NCI-H510A (cell line): ENCODE measurements at regions not wholly inside any gene's neighbourhood (a gene's known extent, or its start where the extent isn't known, plus 50 kb on each side); places are given as distances from the start of the nearest gene placed in this dataset.

Experiments used
- DNase-seq: peaks from one replicate; lab custom pipeline; 2025; lab: John Stamatoyannopoulos, UW

DNA sequence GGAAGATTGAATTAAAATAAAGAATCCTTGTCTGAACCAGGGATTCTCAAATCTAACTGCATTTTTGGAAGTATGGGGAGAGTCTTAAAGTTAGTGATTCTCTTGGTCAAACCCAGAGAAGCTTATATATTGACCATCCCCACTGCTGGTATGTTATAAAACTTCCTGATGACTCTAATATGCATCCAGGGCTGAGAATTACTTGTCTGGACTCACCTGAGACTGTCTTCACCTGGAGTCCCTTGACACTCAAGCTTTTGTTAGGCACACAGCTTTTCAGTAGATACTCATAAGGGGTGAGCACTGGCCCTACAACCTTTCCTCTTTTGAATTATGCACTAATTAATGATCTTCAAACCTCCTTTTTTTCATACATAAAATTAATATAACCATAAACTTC, 149.6 kb upstream of the GULP1 start:
- DNase-seq, result no peak

DNA sequence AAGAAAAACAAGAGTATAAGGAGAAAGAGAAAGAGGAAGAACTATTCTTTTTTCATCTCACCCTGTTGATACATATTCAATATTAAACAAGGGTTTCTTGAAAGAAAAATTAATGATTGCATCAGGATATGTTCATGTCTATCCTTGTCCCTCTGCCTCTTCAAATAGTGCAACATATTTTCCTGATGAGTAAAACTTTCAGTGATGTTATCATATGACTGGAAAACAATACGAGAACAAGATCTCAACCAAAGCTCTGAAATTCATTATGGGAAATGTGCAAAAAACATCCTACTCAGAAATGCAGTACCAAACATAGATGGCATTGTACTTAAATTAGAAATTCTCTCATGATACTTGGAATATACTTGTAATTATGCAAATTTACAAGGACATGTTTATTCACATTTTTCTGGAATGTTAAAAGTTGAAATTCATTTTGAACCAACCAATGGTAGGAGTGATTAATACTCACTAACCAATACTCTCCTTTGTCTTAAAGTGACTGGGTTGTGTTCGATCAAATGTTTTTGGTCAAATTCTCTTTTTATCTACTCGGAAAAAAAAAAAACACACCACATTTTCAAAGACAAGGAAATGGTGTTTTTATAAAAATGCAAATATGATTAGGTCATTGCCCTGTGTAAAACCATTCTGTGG, 148.9 kb upstream of the GULP1 start:
- no peak for DNase-seq

DNA sequence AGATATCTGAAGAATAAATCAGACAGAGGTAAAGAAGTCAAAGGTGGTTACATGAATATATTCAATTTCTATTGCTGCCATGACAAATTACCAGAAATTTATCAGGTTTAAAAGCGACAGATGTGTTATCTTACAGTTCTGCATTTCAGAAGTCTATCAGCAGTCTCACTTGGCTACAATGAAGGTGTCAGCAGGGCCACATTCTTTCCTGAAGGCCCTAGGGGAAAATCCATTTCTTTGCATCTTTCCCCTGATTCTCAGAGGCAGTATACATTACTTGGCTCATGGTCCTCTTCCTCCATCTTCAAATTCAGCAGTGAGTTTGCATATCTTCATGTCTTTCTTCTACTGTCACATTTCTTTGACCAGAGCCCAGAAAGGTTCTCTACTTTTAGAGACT, 145.8 kb upstream of the GULP1 start:
- no peak for DNase-seq

DNA sequence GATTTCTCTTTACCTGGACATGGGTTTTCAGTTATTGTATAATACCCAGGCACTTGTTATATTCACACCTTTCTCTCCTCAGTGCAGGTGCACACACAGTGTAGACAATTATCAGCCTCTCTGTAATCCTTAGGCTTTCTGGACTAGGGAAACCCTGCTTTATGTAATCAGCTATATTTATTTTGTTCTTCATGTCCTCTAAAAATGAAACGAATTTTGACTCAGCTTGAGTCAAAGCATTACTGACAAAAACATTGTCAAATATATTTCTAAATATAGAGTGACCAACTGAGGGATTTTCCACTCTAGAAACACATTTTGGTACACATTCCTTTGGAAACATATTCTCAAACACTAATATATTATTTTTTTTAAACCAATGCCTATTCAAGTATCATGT, 144.8 kb upstream of the GULP1 start:
- DNase-seq, result no peak

DNA sequence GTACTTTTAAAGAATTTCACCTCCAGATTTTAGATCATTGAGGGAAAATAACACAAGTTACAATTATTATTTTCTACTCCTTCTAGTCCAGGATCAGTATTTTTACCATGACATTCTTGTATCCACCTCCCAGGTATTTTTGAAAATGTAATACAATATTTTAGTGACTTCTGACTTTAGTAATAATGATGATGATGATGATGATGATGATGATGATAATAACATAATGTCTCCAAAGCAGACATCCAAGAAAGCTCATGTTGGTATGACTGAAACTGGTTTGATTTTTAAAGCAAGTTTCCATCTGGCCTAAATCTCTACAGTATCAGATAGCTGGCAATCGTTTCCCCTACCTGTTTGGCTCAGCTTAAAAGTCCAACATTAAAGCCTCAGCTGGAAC, 140.0 kb upstream of the GULP1 start:
- DNase-seq, result no peak

DNA sequence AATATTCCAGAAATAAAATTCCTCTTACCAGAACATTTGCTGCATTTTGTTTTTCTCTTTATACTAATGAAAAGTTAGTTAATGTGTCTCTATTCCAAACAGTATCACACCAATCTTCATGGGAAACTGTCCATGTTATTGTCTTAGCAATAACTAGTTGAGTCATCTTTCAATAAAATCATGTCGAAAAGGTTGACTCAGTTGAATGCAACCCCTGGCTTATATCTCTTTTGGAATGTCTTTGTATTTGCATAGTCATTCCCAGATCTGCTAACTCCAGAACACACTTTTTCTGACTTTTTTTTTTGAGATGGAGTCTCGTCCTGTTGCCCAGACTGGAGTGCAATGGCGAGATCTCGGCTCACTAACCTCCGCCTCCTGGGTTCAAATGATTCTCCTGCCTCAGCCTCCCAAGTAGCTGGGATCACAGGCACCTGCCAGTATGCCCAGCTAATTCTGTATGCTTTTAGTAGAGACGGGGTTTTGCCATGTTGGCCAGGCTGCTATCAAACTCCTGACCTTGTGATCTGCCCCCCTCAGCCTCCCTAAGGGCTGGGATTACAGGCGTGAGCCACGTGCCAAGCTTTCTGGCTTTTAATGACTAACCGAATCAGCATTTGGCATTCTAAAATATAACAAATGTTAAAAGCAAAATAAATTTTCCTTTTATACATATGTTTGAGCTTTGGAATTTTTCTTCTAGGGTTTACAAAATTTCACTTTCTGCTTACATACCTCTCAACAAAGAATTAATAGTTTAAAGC, 133.2 kb upstream of the GULP1 start:
- no peak for DNase-seq

DNA sequence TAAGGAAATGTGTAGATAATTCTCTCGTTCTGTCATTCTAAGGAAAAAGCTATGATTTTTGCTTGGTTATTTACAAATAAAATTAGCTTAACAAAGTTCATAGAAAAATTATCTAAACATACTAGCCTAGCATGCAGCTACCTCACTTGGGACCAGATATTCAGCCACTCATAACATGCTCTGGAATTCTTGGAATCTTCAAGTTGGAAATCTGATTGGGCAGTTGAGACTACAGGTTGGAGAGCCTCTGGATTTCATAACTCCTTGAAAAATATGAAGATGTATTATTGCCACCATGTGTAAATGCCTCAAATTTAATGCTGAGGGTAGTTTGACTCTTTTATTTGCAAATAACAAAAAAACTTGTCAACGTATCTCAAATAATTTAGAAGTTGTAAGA, 132.2 kb upstream of the GULP1 start:
- no peak for DNase-seq

DNA sequence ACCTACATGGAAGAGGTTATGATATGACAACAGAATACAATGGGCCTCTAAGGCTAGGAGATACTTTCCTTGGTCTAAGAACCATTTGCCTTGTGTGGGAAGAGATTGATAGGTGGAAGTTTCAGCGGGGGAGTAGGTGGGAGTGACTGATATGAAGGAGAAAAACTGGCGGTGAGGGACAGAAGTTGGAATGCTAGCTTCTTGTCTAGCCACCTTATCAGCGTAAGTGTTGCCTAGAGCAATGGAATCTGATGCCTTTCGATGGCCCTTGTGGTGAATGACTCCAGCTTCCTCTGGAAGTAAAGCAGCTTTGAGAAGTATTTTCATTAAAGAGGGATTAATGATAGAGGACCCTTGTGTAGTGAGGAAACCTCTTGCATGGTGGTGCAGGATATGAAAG, 121.3 kb upstream of the GULP1 start:
- DNase-seq, result no peak

DNA sequence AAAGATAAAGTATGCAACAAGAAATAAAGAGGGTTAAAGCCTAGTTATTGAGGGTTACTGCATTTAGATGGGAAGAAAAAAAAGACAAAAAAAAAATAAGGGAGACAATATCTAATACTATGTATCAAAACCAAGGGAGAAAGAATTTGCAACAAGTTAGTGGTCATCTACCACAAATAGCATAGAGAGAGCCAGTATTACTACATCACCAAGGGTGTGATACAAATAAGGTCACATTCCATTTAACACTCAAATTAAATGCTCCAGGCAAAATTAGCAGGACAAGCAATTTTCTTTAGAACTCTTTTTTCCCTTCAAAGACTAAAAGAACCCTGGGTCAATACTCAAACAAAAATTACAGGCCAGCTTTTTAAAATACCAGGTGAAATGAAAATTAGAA, 115.1 kb upstream of the GULP1 start:
- DNase-seq, result no peak

DNA sequence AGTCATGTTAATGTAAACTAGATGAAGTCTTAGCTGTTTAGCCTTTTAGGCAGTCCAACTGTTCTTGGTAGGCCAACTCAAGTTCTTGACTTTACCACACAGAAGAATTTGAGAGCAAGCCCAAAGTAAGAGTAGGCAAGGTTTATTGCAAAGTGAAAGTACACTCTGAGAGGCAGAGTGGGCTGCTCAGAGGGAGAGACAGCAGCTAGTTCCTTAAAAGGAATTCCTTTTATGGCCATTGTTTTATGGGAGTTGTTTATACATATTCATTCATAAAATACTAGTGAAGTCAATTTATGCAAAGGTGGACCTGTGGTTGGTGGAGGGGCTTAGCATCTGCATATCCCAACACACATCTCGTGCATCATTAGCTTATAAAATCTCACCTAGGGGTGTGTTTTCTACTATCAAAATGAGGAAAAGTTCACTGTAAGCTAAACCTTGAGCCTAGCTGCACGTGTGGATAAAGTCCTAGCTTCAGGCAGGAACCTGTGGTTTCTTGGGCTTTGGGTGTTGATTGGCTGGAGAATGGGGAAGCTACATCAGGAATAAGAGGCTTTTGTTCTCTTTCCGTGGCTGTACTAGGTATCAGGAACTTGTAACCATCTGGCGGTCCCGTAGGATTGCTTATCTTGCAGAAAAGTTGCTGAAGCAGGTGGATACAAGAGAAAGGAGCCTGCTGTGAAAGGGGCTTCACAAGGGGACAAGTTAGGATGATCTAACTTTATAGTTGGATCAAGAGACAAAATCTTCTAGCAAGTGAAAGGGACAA, 110.4 kb upstream of the GULP1 start:
- DNase-seq, result no peak

DNA sequence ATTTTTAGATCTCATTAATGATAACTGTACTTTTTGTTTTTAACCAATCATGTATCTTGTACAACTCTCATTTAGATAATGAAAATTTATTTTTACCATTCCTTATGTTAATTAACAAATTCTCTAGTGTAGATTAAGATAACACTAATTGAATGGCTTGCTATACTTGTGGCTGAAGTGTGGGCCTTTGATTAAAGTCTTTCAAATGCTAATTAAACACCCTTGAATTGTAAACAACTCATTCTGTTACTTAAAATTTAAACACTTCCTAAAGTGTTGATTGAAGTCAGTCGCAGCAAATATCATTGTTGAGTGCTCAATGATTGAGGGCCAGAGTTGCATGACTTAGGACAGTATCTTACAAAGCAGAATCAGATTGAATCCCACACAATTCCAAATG, 109.8 kb upstream of the GULP1 start:
- no peak for DNase-seq

DNA sequence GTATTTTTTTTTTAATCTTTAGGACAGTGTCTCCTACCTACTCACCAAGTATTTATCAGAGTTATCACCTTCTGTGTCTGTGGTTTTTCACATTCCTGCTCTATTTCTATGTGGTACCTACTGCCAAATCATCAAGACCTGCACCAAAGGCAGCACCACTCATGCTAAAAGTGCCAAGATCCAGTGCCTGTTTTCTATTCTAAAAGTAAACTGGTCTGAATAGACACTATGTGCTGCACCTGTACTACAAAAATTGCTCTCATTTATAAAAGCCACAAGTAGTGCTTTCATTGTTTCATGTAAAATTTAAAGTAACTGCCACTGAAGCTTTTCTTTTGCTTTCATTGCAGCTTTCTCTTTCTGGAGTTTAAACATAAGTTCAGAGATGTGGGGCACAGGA, 103.9 kb upstream of the GULP1 start:
- no peak for DNase-seq

DNA sequence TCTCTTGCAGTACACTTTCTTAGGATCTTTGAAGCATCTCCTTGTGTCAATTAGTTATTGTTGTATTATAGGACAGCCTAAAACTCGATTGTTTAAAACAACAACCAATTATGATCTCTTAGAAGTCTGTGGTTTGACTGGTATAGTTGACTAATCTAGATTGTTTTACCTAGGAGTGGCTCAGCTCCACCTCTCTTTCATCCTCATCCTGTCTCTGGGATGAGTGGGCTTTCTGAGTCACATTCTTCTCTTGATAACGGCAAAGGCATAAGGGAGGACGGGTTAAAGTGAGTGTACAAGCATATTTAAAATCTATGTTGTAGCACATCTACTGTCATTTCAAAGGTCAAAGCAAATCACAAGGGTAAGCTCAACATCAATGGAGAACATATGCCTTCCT, 102.3 kb upstream of the GULP1 start:
- DNase-seq, result no peak

DNA sequence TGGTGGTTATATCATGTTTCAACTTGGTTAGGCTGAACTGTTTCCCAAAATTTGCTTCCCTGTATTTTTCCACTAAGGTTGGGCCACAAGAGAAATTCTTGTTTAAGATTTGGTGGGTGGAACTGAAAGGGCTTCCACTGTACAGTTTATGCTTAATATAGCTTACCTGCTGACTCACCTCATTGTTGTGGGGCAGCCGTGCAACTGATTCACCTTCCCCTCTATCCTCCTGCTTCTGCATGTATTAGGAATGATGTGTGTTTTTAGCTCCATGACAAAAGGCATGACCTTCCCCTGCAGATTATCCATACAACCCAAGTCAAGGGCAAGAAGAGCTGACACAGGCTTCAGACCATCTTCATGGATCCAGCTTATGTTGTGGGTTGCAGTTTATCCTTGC, 98.4 kb upstream of the GULP1 start:
- no peak for DNase-seq

DNA sequence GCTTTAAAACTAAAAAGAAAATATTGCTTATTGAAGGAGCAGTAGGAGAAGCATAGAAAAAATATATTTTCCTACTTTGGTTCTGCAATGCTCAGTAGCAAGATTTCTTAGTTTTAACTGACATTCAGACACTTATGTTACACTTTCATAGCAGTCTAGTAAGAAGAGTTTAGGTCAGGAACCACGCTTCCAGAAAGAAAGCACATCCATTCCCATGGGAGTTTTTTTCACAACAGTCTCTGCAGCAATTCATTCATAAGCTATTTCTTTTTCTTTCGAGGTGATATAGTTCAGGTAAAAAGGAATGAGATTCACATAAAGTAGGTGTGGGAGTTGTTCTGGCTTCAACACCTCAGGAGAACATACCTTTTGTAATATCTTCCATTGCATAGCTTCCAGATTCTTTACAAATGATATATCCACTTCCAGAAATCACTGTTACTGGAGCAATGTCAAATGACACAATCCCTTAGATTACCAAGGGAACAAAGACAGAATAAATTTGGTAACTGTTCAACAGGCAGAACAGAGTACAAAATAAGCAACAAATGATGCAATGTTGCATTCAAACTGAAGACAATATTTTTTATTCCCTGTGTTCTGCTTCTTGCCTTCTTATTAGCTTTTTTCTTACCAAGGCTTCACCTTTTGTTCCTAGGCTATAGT, 95.2 kb upstream of the GULP1 start:
- no peak for DNase-seq

DNA sequence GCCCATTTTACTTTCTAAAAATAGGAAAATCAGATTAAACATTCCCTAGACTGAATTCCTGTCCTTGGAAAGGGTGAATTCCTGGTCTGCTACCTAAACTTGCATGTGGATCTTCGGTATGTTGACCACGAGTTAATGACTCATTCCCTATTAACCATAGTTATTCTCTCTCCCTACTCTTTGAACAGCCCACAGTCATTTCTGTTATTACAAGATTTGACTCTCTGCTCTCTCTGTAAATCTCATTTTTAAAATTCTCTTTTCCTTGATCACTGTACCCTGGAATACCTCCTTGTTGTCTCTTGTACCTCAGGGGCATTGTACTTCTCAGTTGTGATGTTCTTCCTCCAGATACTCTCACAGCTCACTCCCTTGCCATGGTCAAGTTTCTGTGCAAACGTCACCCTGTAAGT, 92.0 kb upstream of the GULP1 start:
- DNase-seq, result no peak

DNA sequence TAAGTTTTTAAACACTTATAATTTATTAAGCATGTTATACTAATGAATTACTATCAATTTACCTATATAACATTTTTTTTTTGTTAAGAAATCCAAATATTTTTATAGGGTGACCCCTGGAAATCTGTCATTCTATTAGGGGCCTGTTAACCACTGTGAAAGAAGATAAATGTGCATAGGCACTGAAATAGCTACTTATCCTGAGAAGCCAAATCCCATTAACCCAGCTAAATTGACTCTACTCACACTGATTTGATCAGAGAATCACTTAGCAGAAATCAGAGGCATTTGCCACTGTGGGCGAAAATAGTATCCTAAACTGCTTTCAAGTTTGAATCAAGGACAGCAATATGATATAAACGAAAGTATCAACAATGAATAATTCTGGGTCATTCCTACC, 90.0 kb upstream of the GULP1 start:
- DNase-seq, result no peak

DNA sequence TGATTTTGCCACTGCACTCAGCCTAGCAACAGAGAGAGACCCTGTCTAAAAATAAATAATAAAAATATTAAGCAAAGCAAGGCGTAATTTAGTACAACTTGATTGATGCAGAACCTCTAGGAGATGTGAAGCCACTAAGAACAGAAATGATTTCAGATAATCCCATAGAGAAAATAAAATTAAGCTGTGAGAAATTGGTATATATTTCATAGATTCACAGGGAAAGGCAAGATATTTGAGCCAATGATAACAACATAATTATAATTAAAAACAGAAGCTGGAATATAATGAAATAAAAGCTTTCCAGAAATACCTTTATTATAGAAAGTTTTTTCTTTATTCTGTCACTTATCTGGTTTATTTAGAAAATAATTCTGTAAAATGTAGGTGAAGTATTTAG, 88.9 kb upstream of the GULP1 start:
- DNase-seq, result no peak

DNA sequence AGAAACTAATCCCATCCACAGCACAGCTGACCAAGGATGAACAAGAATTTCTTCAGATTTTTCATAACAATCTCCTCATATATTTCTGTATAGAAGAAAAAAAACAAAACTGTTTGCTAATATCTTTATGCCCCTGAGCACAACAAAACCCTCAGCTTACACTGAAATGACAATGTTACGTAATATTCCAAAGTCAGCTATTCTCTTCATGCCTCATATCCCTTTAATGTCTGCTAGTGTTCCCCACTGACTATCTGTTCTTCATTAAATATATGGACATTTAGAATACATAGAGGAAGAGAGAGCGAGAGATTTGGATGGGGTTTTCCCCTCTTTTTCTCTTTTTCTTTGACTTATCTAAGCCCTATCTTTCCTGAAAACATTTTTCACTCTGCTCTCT, 87.9 kb upstream of the GULP1 start:
- no peak for DNase-seq

DNA sequence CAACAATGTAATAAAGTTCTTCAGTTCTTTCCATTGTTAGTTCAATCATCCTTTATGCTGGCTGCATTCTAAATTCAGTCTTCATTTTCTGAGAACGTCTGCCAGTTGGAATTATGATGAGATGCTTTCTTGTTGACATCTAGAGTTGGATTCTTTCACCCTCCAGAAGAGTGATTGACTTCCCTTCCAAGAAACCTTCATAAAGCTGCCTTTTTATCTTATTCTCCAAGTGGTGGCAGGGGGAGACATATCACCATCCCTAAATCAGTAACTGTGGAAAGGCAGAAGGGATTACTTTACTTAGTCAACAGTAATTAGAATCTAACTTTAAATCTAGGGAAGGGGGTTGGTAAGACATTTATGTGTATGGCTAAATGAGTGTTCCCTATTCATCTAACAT, 86.8 kb upstream of the GULP1 start:
- DNase-seq, result no peak

DNA sequence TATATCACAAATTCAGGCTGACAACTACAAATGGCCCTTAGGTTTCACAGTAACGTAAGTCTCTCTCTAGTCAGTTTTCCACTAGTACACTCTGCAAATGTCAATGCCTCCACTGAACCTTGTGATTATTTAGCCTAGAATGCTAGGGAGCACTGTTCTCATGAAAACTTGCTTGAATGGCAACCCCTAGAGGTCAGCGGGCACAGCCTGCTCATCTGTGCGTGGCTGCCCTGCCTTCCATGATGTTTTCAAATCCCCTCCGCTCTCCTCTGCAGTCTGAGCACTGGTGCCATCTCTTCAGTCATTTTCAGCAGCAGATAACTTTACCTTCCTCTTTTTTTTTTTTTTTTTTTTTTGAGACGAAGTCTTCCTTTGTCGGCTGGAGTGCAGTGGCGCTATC, 84.1 kb upstream of the GULP1 start:
- no peak for DNase-seq

DNA sequence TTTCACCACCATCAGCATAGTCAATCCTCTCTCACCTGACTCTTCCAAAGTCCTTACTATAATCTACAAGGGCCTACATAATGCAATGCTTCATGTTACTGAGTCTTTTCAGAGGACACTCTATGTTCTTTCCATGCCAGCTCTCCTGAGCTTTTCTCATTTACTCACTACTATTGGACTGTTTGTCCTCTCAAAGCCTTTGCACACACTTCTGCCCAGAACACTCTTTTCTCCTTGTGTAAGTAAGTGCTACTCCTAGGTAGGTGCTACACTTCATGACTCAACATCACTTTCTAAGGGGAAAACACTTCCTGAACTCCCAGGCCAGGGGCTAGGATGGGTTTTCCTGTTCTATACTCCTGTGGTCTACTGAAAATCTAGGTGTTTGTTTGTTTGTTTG, 82.5 kb upstream of the GULP1 start:
- no peak for DNase-seq

DNA sequence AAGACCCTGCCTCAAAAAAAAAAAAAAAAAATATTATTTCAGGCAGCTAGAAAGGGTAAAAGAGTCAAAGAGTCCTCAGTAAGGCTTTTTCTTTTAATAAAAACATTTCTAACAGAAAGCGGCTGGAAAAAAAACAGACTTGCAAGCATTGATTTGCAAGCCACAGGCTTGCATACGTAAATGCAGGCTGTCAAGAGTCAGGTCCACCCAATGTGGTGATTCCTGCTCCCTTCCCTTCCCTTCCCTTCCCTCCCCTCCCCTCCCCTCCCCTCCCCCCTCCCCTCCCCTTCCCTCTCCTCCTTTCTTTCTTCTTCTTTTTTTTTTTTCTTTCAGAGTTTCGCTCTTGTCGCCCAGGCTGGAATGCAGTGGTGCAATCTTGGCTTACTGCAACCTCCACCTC, 74.4 kb upstream of the GULP1 start:
- DNase-seq, result no peak
